HepG2 (cell line): ENCODE measurements at regions not wholly inside any gene's neighbourhood (a gene's known extent, or its start where the extent isn't known, plus 50 kb on each side); places are given as distances from the start of the nearest gene placed in this dataset.

ENCODE experiments used
- BCLAF1 ChIP-seq: fragments of 450-650 bp; IDR thresholded peaks from 2 replicates; pipeline ENCODE4 v1.6.1; 2017; ENCODE audit warnings: mild to moderate bottlenecking
- CBX1 ChIP-seq: IDR thresholded peaks from one replicate; pipeline ENCODE4 v1.6.1; 2016; ENCODE audit warnings: antibody characterized with exemption, low read depth
- CEBPB ChIP-seq: IDR thresholded peaks from 2 replicates; pipeline ENCODE4 v1.6.1; 2011; ENCODE audit warnings: low read depth, low read length, improper control_type of control experiment, borderline replicate concordance
- SYNCRIP ChIP-seq: fragments of 200-400 bp; formaldehyde crosslinking; IDR thresholded peaks from 2 replicates; pipeline ENCODE4 v1.6.1; 2018; ENCODE audit warnings: mild to moderate bottlenecking, low read depth, low read length; ENCODE audit not compliant: insufficient read depth
- ZNF143 ChIP-seq: sonication (generic); formaldehyde crosslinking; IDR thresholded peaks from 2 replicates; pipeline ENCODE4 v1.4.0; 2020; ENCODE audit warnings: missing genetic modification reagents
- ZNF747 ChIP-seq: sonication (generic); formaldehyde crosslinking; IDR thresholded peaks from 2 replicates; pipeline ENCODE4 v1.8.1; 2023; ENCODE audit warnings: missing genetic modification reagents, mild to moderate bottlenecking, borderline replicate concordance

- no peak for TF ChIP-seq ZNF747 (CRISPR knock-in tag)
- no peak for TF ChIP-seq CBX1
- no peak for TF ChIP-seq CEBPB
- no peak for TF ChIP-seq ZNF143 (CRISPR knock-in tag)
- TF ChIP-seq BCLAF1, result no peak
- TF ChIP-seq SYNCRIP, result no peak
Observed at GRCh38 chr1:98382986-98383740, 278.4 kb upstream of the SNX7 start.
